Heart right ventricle (tissue), 16 donors: ENCODE measurements at regions not wholly inside any gene's neighbourhood (a gene's known extent, or its start where the extent isn't known, plus 50 kb on each side); places are given as distances from the start of the nearest gene placed in this dataset.
"Not testable (repeated sequence)": the region's sequence is repeated elsewhere in the genome, so short reads cannot be mapped to it uniquely, and the experiment has no call there.

Source experiments
- ATAC-seq, 8 donors: fragments of 200-7000 bp; cut with Tn5 transposase; one replicate each; pipeline ENCODE4 v1.9.1; 2020; ENCODE audit warnings: mild to moderate bottlenecking in 8 of 8, moderate library complexity in 8 of 8, moderate number of reproducible peaks in 1 of 8
- DNase-seq, 2 donors: peaks; one replicate each; pipeline ENCODE4 v3.0.0-alpha.2; 2020
- H3K27ac ChIP-seq, 10 donors: fragments of 200-600 bp; sonication (generic) in 2 of 10; one replicate each; pipeline versions ENCODE4 v1.5.0 to v1.8.0; 2020 to 2022; ENCODE audit warnings: mild to moderate bottlenecking in 3 of 10
- H3K27me3 ChIP-seq, 7 donors: fragments of 200-600 bp; one replicate each; pipeline ENCODE4 v1.8.0; 2021 to 2022; ENCODE audit warnings: mild to moderate bottlenecking in 2 of 7
- H3K36me3 ChIP-seq, 9 donors: fragments of 200-600 bp; sonication (generic) in 1 of 9; one replicate each; pipeline versions ENCODE4 v1.5.0 to v1.8.0; 2020 to 2022; ENCODE audit warnings: mild to moderate bottlenecking in 2 of 9
- H3K4me1 ChIP-seq, 9 donors: fragments of 200-600 bp; sonication (generic) in 1 of 9; one replicate each; pipeline versions ENCODE4 v1.5.0 to v1.8.0; 2020 to 2022; ENCODE audit warnings: mild to moderate bottlenecking in 4 of 9
- H3K4me3 ChIP-seq, 10 donors: fragments of 200-600 bp; sonication (generic) in 2 of 10; one replicate each; pipeline versions ENCODE4 v1.5.0 to v1.8.0; 2020 to 2022; ENCODE audit warnings: mild to moderate bottlenecking in 7 of 10, moderate library complexity in 2 of 10
- H3K9me3 ChIP-seq, 11 donors: fragments of 200-600 bp in 10 of 11; sonication (generic) in 2 of 11; one replicate each; pipeline versions ENCODE4 v1.5.0 to v1.8.0; 2013 to 2022; ENCODE audit warnings: mild to moderate bottlenecking in 2 of 11, control low read depth in 1 of 11, moderate library complexity in 1 of 11
- WGBS, 2 donors: extraction: QIAGEN DNeasy Blood & Tissue Kit; methylation state at CpG; one replicate each; pipeline ENCODE4 v1.1.7; 2013; ENCODE audit warnings: inconsistent platforms in 1 of 2; 5-methylcytosine and 5-hydroxymethylcytosine counted together
- intact Hi-C, 10 donors: fragments of 100-400 bp; cut with DNase I; formaldehyde crosslinking; loops; one replicate each; pipeline versions ENCODE4 v1.11.1 to v1.14.2; 2022
- TF ChIP-seq, protein P1 (sequence below), 9 donors: fragments of 200-600 bp; sonication (generic) in 2 of 9; IDR thresholded peaks; one replicate each; pipeline versions ENCODE4 v1.5.0 to v1.8.0; 2021 to 2022; ENCODE audit warnings: antibody characterized with exemption in 9 of 9, mild to moderate bottlenecking in 5 of 9, moderate library complexity in 1 of 9
- donor health status: Arrhythmogenic right ventricular cardiomyopathy.
- donor health status: ischemic (EF 13 %, LVEDD 7.1; RV severe dilation, severe dysfunction).
- donor health status: healthy with polysubstance abuse.
- donor health status: DM: no; HTN: yes; CAD: no.
- donor health status: DM: no; HTN: no; CAD: no.
- donor health status: ischemic (EF 25% LVEDD 6.9; RV normal size, moderate dysfunction).
- donor health status: ischemic (EF 25% LVEDD 5.7; RV mildly dilated, moderate dysfunction).
- donor health status: healthy.
- donor health status: DM: yes; HTN: yes; CAD: no.
- donor health status: Ischemic cardiomyopathy.
- donor health status: ischemic (EF 35%, LVEDD 5.7; RV mildly dilated, moderate dysfunction).
- donor health status: nonischemic (EF 11% LVEDD 7.7; RV severe dilation, severe dysfunction).
- donor health status: DM: yes; HTN: yes; CAD: no.
- donor health status: PGD.
- donor health status: ischemic (EF 29% LVEDD 5.4; RV normal size, mild dysfunction).
- donor health status: nonischemic (EF 23%, LVEDD 6.1; RV moderate dilation, normal function).

DNA sequence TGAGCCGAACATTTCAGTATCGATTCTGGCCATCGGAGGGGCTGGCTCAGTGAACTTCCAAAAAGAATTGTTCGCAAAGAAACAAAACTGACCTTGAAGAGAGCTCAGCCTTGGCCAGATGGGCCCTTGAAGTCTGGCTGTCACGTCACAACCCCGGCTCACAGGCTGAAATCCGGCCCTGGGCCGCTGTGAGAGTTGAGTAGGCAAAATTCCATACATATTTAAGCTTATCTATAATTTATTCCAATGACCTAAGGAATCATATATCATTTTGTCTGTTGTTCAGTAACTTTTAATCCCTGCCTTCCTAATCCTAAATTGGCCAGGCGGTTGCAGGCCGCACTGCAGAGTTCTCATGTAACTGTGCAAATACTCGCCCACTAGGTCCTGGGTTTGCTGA, 174.8 kb downstream of the LAT start:
- intact Hi-C loops, H3K4me3 ChIP-seq, H3K9me3 ChIP-seq, H3K36me3 ChIP-seq, H3K27ac ChIP-seq, H3K27me3 ChIP-seq, DNase-seq, ATAC-seq: not testable (repeated sequence)
- H3K4me1 ChIP-seq, result peaks cover 5 to 30% (median 22%) of the 10 kb centered on the region in 9 donors
- 74 to 77% methylated on average over 11 of the region's 11 CpGs for WGBS, 2 donors

DNA sequence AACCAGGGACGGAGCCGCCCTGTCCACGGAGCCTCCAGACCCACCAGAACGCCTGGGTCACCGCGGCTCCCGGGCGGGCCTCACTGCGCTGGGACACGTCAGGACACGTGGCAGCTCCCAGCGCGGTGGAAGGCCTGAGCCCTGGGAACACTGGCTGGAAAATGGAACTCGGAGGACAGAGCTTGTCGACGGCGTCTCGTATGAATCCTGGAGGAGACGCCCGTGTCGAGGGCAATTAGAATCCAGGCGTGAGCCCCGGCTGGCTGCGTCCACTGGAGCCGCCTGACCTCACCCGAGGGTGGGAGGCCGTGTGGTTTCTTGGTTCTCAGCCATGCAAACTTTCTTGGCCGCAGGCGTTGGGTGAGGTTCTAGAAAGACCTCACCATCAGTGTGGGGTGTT, 173.9 kb downstream of the LAT start:
- Histone ChIP-seq H3K27me3 (no peaks in the 10 kb centered on the region), H3K36me3 (peaks cover 0 to 4% (median 0%) of the 10 kb centered on the region in 9 donors), H3K9me3 (peaks cover 0 to 4% (median 0%) of the 10 kb centered on the region in 11 donors), H3K4me3 (no peak overlapping the region), H3K4me1 (peaks cover 5 to 37% (median 22%) of the 10 kb centered on the region in 9 donors), H3K27ac (peak overlapping the region in 4 of 10 donors; percentile 79 to 94 (median 86))
- TF ChIP-seq, protein P1, sequence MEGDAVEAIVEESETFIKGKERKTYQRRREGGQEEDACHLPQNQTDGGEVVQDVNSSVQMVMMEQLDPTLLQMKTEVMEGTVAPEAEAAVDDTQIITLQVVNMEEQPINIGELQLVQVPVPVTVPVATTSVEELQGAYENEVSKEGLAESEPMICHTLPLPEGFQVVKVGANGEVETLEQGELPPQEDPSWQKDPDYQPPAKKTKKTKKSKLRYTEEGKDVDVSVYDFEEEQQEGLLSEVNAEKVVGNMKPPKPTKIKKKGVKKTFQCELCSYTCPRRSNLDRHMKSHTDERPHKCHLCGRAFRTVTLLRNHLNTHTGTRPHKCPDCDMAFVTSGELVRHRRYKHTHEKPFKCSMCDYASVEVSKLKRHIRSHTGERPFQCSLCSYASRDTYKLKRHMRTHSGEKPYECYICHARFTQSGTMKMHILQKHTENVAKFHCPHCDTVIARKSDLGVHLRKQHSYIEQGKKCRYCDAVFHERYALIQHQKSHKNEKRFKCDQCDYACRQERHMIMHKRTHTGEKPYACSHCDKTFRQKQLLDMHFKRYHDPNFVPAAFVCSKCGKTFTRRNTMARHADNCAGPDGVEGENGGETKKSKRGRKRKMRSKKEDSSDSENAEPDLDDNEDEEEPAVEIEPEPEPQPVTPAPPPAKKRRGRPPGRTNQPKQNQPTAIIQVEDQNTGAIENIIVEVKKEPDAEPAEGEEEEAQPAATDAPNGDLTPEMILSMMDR (IDR thresholded peaks at IDR 0.05), result no peak
- 82 to 88% methylated on average over 29 of the region's 29 CpGs for WGBS, 2 donors
- DNase-seq, result no peak
- intact Hi-C loops, result no loop called here
- no peak for ATAC-seq

DNA sequence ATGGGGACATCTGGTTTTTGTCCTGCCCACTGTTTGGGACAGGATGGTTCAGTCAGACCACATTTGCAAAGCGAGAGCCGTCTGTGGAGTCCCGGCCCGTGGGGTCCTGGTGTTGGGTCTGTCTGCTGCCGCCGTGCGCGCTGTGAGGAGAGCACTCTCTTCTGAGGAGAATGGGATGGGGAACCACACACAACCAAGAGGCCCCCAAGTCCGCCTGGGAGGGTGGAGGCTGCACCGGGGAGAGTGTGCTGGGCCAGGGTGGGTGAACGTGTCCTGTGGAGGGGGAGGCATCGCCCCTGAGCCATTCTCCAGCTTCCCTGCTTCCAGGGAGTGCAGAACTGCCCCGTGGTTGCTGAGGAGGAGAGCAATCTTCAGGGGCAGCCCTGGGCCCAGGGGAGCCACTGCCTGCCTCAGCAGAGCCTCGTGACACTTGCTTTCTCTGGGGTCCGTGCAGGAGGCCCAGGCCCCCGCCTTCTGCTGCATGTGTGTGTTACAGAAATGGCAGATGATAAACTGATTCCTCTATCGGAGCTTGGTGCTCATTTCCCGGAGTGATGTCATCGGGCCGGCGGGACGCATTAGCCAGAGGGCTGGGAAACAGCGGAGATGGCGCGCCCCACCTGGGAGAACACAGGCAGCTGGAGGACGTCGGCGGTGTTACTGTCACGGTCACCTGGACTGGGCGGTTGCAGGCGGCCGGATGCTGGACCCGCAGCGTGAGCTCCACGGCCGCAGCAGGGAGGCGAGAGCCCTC, 173.4 kb downstream of the LAT start:
- H3K36me3 ChIP-seq, H3K27me3 ChIP-seq, DNase-seq, H3K4me3 ChIP-seq, H3K9me3 ChIP-seq, intact Hi-C loops: not testable (repeated sequence)
- H3K4me1 ChIP-seq, result peaks cover 5 to 37% (median 22%) of the 10 kb centered on the region in 9 donors
- peak in 2 of 8 donors; percentile 2 to 31 for ATAC-seq
- peak overlapping the region; percentile 57 to 94 (median 83) for H3K27ac ChIP-seq
- WGBS, 2 donors, result 80 to 85% methylated on average over 36 to 37 of the region's 37 CpGs

DNA sequence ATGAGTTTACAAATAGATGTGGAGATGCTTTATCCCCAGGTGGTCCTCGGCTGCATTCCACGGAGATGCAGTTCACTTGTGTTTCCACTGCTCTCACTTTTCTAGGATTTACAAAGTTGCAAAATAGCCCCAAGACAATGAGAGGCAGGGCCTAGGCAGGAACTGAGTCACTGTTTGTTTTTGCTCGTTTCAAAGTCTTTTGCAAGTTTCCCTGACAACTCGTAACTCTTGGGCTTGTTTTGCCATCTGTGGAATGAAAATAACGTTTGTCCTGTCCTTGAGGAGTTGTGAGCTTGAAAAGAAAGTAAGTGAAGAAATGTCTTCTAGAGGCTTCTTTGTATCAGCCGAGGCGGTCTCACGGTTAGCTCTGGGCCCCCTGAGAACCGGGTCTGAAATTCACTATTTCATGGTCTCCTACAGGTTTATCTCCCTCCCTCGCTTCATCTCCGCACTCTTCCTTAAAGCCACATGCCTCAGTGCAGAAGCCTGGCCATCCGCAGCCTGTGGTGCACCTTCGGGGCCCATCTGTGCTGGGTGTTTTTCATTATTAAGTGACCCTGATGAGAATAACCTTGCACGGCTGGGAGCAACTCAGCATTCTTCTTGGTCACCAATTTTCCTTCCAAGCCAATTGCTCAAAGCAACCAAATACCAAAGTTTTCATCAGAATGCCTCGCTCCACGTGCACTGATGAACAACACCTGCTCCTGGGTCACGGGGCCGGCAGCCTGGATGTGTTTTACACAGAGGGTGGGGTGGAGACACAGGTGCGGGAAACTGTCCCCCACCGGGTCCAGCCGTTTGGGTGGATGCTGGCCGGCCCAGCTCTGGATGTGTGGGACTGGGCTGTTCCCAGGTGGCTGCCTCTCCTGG, 172.4 kb downstream of the LAT start:
- Histone ChIP-seq H3K4me1 (peaks cover 5 to 37% (median 22%) of the 10 kb centered on the region in 9 donors), H3K27ac (peak overlapping the region; percentile 57 to 94 (median 83)), H3K4me3 (peak overlapping the region in 5 of 10 donors; percentile 5 to 35 (median 16))
- ATAC-seq (peak; percentile 48 to 86 (median 80)), DNase-seq (peak in 1 of 2 donors; percentile 66)
- H3K27me3 ChIP-seq, H3K9me3 ChIP-seq, intact Hi-C loops, H3K36me3 ChIP-seq: not testable (repeated sequence)
- WGBS, 2 donors, result 54 to 65% methylated on average over 22 of the region's 22 CpGs

DNA sequence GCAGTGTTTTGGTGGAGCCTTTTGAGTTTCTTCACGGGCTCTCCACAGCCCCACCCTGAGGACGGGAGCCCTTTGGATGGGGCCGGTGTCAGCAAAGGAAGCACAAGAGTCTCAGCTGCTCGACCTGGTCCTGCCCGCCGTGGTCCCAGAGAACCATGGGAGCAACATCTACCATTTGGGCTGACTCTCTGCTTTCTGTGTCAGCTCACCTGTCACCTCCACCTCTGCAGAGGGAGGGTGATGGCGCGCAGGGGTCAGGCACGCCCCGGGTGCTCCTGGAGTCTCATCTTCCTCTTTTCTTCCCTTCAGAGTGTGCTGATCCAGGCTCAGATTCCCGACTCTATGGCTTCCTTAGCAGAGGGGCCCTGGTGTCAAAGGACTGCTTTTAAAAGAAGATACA, 171.7 kb downstream of the LAT start:
- intact Hi-C loops, result no loop called here

DNA sequence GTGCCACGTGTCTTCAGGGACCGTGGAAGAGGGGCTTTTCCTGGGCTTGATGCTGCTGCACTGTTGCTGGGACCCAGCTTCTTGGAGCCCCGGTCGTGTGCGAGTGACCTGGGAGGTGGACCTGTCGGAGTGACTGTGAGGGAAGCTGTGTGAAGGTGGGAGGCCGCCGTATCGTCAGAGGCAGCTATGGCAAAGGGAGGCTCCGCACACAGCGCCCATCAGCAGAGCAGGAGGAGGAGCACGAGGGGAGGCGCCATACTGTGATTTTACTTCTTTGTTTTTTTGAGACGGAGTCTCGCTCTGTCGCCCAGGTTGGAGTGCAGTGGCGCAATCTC, 171.0 kb downstream of the LAT start:
- intact Hi-C loops, H3K36me3 ChIP-seq, H3K27me3 ChIP-seq, DNase-seq, H3K4me3 ChIP-seq, H3K9me3 ChIP-seq, ATAC-seq: not testable (repeated sequence)
- Histone ChIP-seq H3K4me1 (peaks cover 5 to 37% (median 22%) of the 10 kb centered on the region in 9 donors), H3K27ac (peak overlapping the region in 7 of 10 donors; percentile 4 to 94 (median 83))
- 94 to 99% methylated on average over 17 of the region's 17 CpGs for WGBS, 2 donors

More for the DNA sequence above, 171.7 kb downstream of the LAT start:
- H3K4me3 ChIP-seq, result no peak overlapping the region
- peak in 2 of 8 donors; percentile 8 to 21 for ATAC-seq
- H3K27me3 ChIP-seq, result no peaks in the 10 kb centered on the region
- peaks cover 0 to 4% (median 0%) of the 10 kb centered on the region in 9 donors for H3K36me3 ChIP-seq
- 84 to 88% methylated on average over 11 of the region's 11 CpGs for WGBS, 2 donors
- H3K27ac ChIP-seq, result peak overlapping the region; percentile 5 to 94 (median 83)
- no peaks in the 10 kb centered on the region for H3K9me3 ChIP-seq
- no peak for DNase-seq
- peaks cover 5 to 37% (median 22%) of the 10 kb centered on the region in 9 donors for H3K4me1 ChIP-seq
- TF ChIP-seq, protein P1 (IDR thresholded peaks at IDR 0.05), result no peak

DNA sequence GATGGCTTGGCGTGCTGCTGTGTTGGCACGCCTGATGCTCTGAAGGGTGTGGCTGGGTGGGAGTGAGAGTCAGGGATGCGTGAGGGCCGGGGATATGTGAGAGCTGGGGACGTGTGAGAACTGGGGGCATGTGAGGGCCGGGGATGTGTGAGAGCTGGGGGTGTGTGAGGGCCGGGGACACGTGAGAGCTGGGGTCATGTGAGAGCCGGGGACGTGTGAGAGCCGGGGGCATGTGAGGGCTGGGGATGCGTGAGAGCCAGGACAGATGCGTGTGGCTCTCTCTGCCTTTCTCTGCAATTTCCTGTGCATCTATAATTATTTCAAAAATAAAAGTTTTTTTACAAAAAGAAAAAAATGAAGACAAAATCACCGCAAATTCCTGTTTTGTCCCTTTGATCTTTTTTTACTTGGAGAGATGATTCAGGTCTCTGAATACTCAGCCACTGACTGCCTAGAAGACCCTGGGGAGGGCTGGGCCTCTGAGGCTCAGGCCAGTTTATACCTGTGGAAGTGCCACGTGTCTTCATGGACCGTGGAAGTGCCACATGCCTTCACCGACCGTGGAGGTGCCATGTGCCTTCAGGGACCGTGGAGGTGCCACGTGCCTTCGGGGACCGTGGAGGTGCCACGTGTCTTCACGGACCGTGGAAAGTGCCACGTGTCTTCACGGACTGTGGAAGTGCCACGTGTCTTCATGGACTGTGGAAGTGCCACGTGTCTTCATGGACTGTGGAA, 170.4 kb downstream of the LAT start:
- 81 to 88% methylated on average over 29 of the region's 29 CpGs for WGBS, 2 donors
- H3K27ac ChIP-seq, result peak overlapping the region in 5 of 10 donors; percentile 4 to 94 (median 86)
- DNase-seq, H3K9me3 ChIP-seq, H3K27me3 ChIP-seq, H3K4me3 ChIP-seq, intact Hi-C loops, H3K36me3 ChIP-seq: not testable (repeated sequence)
- peaks cover 5 to 37% (median 22%) of the 10 kb centered on the region in 9 donors for H3K4me1 ChIP-seq
- ATAC-seq, result peak in 1 of 8 donors; percentile 4
